ENCODE measurements at regions not wholly inside any gene's neighbourhood (a gene's known extent, or its start where the extent isn't known, plus 50 kb on each side); places are given as distances from the start of the nearest gene placed in this dataset.

GRCh38 chr4:167623241-167623572, 388.9 kb upstream of the SPOCK3 start:
- no peak for TF ChIP-seq CTCF (IDR thresholded peaks at IDR 0.05; ENCODE audit: insufficient read depth, low read depth, low read length, missing control alignments)
- no peak overlapping the region for H3K4me3 ChIP-seq (ENCODE audit: low read length)
- no peak for DNase-seq (ENCODE audit: low read depth)

GRCh38 chr4:167629272-167629671, 395.0 kb upstream of the SPOCK3 start:
- DNase-seq (ENCODE audit: low read depth): no peak
- no peak overlapping the region for H3K4me3 ChIP-seq (ENCODE audit: low read length)
- no peak for TF ChIP-seq CTCF (IDR thresholded peaks at IDR 0.05; ENCODE audit: insufficient read depth, low read depth, low read length, missing control alignments)

DNA sequence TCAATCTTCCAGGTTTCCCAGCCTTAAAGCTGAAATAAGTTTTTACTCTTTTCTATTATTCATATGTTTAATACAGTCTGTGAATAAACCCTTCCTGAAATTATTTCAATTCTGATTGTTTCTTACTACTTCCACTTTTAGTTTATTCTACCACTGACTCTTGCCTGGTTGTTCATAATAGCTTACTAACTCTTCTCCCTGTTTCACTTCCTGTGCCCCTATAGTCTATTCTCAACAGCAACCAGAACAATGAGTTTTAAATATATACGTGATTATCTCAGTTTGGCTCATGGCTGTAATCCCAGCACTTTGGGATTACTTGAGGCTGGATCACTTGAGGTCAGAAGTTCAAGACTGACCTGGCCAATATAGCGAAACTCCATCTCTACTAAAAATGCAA, 408.0 kb upstream of the SPOCK3 start:
- H3K4me3 ChIP-seq (ENCODE audit: low read length): no peak overlapping the region
- no peak for TF ChIP-seq CTCF (IDR thresholded peaks at IDR 0.05; ENCODE audit: insufficient read depth, low read depth, low read length, missing control alignments)
- no peak for DNase-seq (ENCODE audit: low read depth)

DNA sequence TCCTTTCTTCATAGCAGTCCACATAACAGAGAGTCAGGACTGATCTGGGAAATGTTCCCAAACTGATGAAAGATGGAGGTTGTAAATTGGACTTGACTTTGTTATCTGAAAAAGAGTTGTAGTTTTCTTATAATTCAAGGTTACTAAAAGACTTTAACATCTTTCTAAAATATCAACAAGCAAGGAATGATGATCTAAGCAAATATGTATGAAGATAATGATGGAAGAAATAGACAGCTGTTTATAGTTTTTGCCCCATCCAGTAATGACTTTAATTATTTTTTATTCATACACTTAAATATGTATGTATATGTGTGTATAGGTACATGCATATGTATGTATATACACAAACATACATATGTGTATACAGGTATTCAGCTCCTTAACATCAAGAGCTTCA, 411.1 kb upstream of the SPOCK3 start:
- no peak for TF ChIP-seq CTCF (IDR thresholded peaks at IDR 0.05; ENCODE audit: insufficient read depth, low read depth, low read length, missing control alignments)
- DNase-seq (ENCODE audit: low read depth): no peak
- no peak overlapping the region for H3K4me3 ChIP-seq (ENCODE audit: low read length)

GRCh38 chr4:167652267-167652666, 418.0 kb upstream of the SPOCK3 start:
- no peak for DNase-seq (ENCODE audit: low read depth)
- no peak for TF ChIP-seq CTCF (IDR thresholded peaks at IDR 0.05; ENCODE audit: insufficient read depth, low read depth, low read length, missing control alignments)
- H3K4me3 ChIP-seq (ENCODE audit: low read length): no peak overlapping the region

GRCh38 chr4:167688660-167689142, 403.6 kb upstream of the ANXA10 start:
- TF ChIP-seq CTCF (IDR thresholded peaks at IDR 0.05; ENCODE audit: insufficient read depth, low read depth, low read length, missing control alignments): no peak
- no peak for DNase-seq (ENCODE audit: low read depth)
- H3K4me3 ChIP-seq (ENCODE audit: low read length): no peak overlapping the region

DNA sequence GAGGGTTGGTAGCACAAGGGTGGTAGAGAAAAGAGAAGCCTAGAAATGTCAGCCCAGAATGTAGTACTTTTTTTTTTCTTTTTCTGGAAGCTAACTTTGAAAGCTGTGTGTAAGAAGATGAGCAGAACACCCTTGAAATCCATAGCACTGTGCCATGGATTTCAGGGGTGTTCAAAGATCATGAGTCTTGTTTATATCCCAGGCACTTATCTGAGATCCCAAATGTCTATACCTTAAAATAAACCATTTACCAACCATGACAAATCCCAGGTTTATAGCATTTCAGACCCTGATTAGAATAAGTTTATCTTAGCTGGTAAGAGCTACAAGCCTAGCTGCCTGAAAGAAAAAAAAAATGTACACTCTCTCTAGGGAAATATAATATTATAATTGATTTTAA, 389.9 kb upstream of the ANXA10 start:
- no peak for DNase-seq (ENCODE audit: low read depth)
- no peak for TF ChIP-seq CTCF (IDR thresholded peaks at IDR 0.05; ENCODE audit: insufficient read depth, low read depth, low read length, missing control alignments)

More for the DNA sequence above, 389.9 kb upstream of the ANXA10 start:
- no peak overlapping the region for H3K4me3 ChIP-seq (ENCODE audit: low read length)
